ENCODE measurements at regions not wholly inside any gene's neighbourhood (a gene's known extent, or its start where the extent isn't known, plus 50 kb on each side); places are given as distances from the start of the nearest gene placed in this dataset.

- TF ChIP-seq CTCF (IDR thresholded peaks at IDR 0.05) (no peak), POLR2AphosphoS5 (IDR thresholded peaks at IDR 0.05; ENCODE audit: low read depth, low read length) (no peak), REST (IDR thresholded peaks at IDR 0.05; ENCODE audit: insufficient read depth in 1 of 2, low read depth in 2 of 2, low read length in 1 of 2) (no peak), SIN3A (IDR thresholded peaks at IDR 0.05; ENCODE audit: borderline replicate concordance, insufficient read depth, low read depth, low read length) (no peak)
These were observed 148.2 kb downstream of the RAP2A start for GRCh38 chr13:97582170-97582569.
